B cell (primary cell): ENCODE measurements at regions not wholly inside any gene's neighbourhood (a gene's known extent, or its start where the extent isn't known, plus 50 kb on each side); places are given as distances from the start of the nearest gene placed in this dataset.

Experiments used
- ATAC-seq: fragments of 200-7000 bp; cut with Tn5 transposase; one replicate; pipeline ENCODE4 v1.10.0; 2021; ENCODE audit warnings: low read depth, mild to moderate bottlenecking, moderate number of reproducible peaks, moderate library complexity
- CTCF ChIA-PET: fragments of 350-600 bp; sonication (Branson Sonifier 250); formaldehyde crosslinking; loops from one replicate; lab custom pipeline; 2021; ENCODE audit warnings: antibody characterized with exemption, inconsistent platforms; lab: Charles Lee
- POLR2A ChIA-PET: fragments of 350-600 bp; sonication (Branson Sonifier 250); formaldehyde crosslinking; loops from one replicate; lab custom pipeline; 2021; ENCODE audit warnings: antibody characterized with exemption; lab: Charles Lee
- DNase-seq: peaks from one replicate; pipeline ENCODE4 v3.0.0; 2013
- H2AFZ ChIP-seq: 2 replicates; pipeline ENCODE4 v1.6.1; 2012; ENCODE audit warnings: mild to moderate bottlenecking, low read depth, low read length; ENCODE audit not compliant: insufficient read depth, poor library complexity, severe bottlenecking
- H3K27ac ChIP-seq, 2 donors: 1 replicate in 1 of 2; 2 replicates in 1 of 2; pipeline ENCODE4 v1.5.1; 2012 to 2013; ENCODE audit warnings: low read length in 2 of 2, mild to moderate bottlenecking in 2 of 2, moderate library complexity in 1 of 2
- H3K27me3 ChIP-seq, 4 experiments: fragments of 200-600 bp in 1 of 4; sonication (generic) in 1 of 4; replicated peaks in 1 of 4; 1 replicate in 2 of 4; 2 replicates in 2 of 4; pipeline versions ENCODE4 v1.6.1 to v1.7.0; 2013 to 2016; ENCODE audit warnings: low read length in 3 of 4, mild to moderate bottlenecking in 2 of 4, mixed read lengths in 1 of 4, moderate library complexity in 1 of 4; ENCODE audit not compliant: insufficient read depth in 4 of 4, control insufficient read depth in 3 of 4; ENCODE audit errors: control extremely low read depth in 1 of 4
- H3K36me3 ChIP-seq, 2 experiments: replicated peaks in 1 of 2; 1 replicate in 1 of 2; 2 replicates in 1 of 2; pipeline versions ENCODE4 v1.6.1 to v1.7.1; 2013; ENCODE audit warnings: low read length in 1 of 2; ENCODE audit not compliant: insufficient read depth in 2 of 2, control insufficient read depth in 1 of 2; ENCODE audit errors: control extremely low read depth in 1 of 2, extremely low read depth in 1 of 2
- H3K4me1 ChIP-seq, 2 donors: fragments of 200-600 bp in 1 of 2; sonication (generic) in 1 of 2; 1 replicate in 1 of 2; 2 replicates in 1 of 2; pipeline versions ENCODE4 v1.5.1 to v1.6.1; 2013 to 2017; ENCODE audit warnings: low read length in 2 of 2; ENCODE audit not compliant: control insufficient read depth in 2 of 2, insufficient read depth in 2 of 2
- H3K4me2 ChIP-seq: replicated peaks from 2 replicates; pipeline ENCODE3; 2012; ENCODE audit warnings: mild to moderate bottlenecking, low read depth, low read length; ENCODE audit not compliant: poor library complexity, severe bottlenecking
- H3K4me3 ChIP-seq, 5 experiments: fragments of 200-600 bp in 1 of 5; sonication (generic) in 1 of 5; 1 replicate in 3 of 5; 2 replicates in 2 of 5; pipeline versions ENCODE4 v1.5.1 to v1.7.0; 2011 to 2016; ENCODE audit warnings: low read length in 4 of 5, mild to moderate bottlenecking in 4 of 5, low read depth in 2 of 5, control low read depth in 1 of 5, moderate library complexity in 1 of 5; ENCODE audit not compliant: insufficient read depth in 1 of 5; ENCODE audit errors: control extremely low read depth in 1 of 5, extremely low read depth in 1 of 5
- H3K79me2 ChIP-seq: fragments of 200-600 bp; sonication (generic); one replicate; pipeline ENCODE4 v1.6.0; 2016; ENCODE audit warnings: low read length; ENCODE audit not compliant: control insufficient read depth, insufficient read depth
- H3K9ac ChIP-seq: fragments of 200-600 bp; sonication (generic); 2 replicates; pipeline ENCODE4 v1.6.1; 2017; ENCODE audit warnings: mild to moderate bottlenecking, low read length, moderate library complexity
- H3K9me3 ChIP-seq, 3 donors: one replicate each; pipeline versions ENCODE4 v1.6.1 to v1.7.1; 2013; ENCODE audit warnings: low read length in 2 of 3; ENCODE audit not compliant: control insufficient read depth in 2 of 3, insufficient read depth in 1 of 3; ENCODE audit errors: control extremely low read depth in 1 of 3
- H4K20me1 ChIP-seq: 2 replicates; pipeline ENCODE4 v1.6.0; 2012; ENCODE audit warnings: mild to moderate bottlenecking, low read length; ENCODE audit not compliant: insufficient read depth, control insufficient read depth, poor library complexity, severe bottlenecking
- H3K27ac Mint-ChIP-seq: one replicate; pipeline ENCODE4 v1.8.0; 2021; ENCODE audit warnings: mixed read lengths
- H3K27me3 Mint-ChIP-seq: one replicate; pipeline ENCODE4 v1.8.0; 2021; ENCODE audit warnings: mixed read lengths
- H3K4me1 Mint-ChIP-seq: one replicate; pipeline ENCODE4 v1.8.0; 2021; ENCODE audit warnings: mixed read lengths
- H3K4me3 Mint-ChIP-seq: one replicate; pipeline ENCODE4 v1.8.0; 2021; ENCODE audit warnings: mixed read lengths
- H3K9me3 Mint-ChIP-seq: one replicate; pipeline ENCODE4 v1.8.0; 2022; ENCODE audit warnings: mixed read lengths; ENCODE audit not compliant: insufficient read depth
- EZH2 ChIP-seq: IDR thresholded peaks from 2 replicates; pipeline ENCODE4 v1.6.1; 2012; ENCODE audit warnings: borderline replicate concordance, low read depth, mild to moderate bottlenecking, moderate library complexity, low read length; ENCODE audit not compliant: insufficient read depth, poor library complexity, severe bottlenecking
- WGBS: methylation state at CpG from one replicate; pipeline ENCODE4 v1.1.5; 2013; ENCODE audit warnings: missing lambda C conversion rate; ENCODE audit not compliant: insufficient coverage; 5-methylcytosine and 5-hydroxymethylcytosine counted together
- intact Hi-C: fragments of 100-400 bp; cut with micrococcal nuclease; formaldehyde crosslinking; loops from one replicate; pipeline ENCODE4 v1.10.0; 2022
- TF ChIP-seq, protein P1 (sequence below): fragments of 200-600 bp; IDR thresholded peaks from one replicate; pipeline ENCODE4 v1.8.0; 2022; ENCODE audit warnings: antibody characterized with exemption, mild to moderate bottlenecking

DNA sequence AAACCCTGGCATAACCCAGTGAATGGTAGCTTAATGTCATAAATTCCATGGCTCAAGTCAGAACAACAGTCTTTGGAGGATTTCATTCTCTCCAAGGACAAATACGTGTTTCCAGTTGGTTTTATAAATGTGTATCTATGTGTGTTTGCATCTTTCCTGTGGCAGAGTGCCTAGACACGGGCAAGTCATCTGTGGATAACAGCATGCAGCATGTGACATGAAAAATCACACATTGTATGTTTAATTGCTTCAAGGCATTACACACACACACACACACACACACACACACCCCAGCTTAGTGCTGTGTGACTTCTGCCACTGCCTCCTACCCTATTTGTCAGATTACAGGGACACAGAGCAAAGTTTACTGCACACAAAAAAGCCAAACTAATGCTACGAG, 68.2 kb upstream of the SSX2IP start:
- POLR2A ChIA-PET = interaction anchor here (0.7 kb wide), 2 partner anchors 12 to 14 kb away, joined by 3 read pairs; no protein-coding TSS in a partner anchor
- intact Hi-C loops = no loop called here

DNA sequence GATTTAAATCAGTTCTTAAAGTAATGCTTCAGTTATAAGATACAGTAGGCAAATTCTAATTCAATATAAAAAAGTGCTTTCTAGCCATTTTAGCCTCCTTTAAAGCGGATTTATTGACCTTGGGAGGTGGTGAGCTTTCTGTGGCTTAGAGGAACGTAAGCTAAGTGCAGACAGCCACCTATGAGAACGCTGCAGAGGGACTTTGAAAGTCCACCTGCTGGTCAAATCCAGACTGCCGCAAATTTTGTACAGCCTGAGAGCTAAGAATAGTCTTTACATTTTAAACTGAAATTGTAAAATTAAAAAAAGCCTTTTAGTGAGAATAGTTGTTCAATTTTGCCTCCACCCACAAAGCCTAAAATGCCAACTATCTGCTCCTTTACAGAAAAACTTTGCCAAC, 67.0 kb upstream of the SSX2IP start:
- H3K4me3 ChIP-seq = no peak overlapping the region
- no peak for DNase-seq
- H3K4me1 ChIP-seq = peaks cover 9 to 10% of the 10 kb centered on the region in 2 donors
- no peak overlapping the region for H3K4me3 Mint-ChIP-seq
- no peak overlapping the region for H3K4me2 ChIP-seq
- H3K9ac ChIP-seq = no peak overlapping the region
- no peak overlapping the region for H2AFZ ChIP-seq
- peaks cover 31% of the 10 kb centered on the region for H3K27me3 Mint-ChIP-seq
- H3K36me3 ChIP-seq = no peaks in the 10 kb centered on the region
- ChIA-PET POLR2A (no interaction called here), CTCF (interaction anchor here (1.0 to 1.8 kb wide), 3 partner anchors 315 to 640 kb away, joined by 3 to 6 read pairs (median 5); no protein-coding TSS in a partner anchor)
- peaks cover 0 to 22% (median 1%) of the 10 kb centered on the region in 4 experiments for H3K27me3 ChIP-seq
- ATAC-seq = no peak
- no peak overlapping the region for H3K27ac ChIP-seq
- no peaks in the 10 kb centered on the region for H3K9me3 Mint-ChIP-seq
- H3K27ac Mint-ChIP-seq = no peak overlapping the region
- TF ChIP-seq EZH2 = no peak
- TF ChIP-seq, protein P1, sequence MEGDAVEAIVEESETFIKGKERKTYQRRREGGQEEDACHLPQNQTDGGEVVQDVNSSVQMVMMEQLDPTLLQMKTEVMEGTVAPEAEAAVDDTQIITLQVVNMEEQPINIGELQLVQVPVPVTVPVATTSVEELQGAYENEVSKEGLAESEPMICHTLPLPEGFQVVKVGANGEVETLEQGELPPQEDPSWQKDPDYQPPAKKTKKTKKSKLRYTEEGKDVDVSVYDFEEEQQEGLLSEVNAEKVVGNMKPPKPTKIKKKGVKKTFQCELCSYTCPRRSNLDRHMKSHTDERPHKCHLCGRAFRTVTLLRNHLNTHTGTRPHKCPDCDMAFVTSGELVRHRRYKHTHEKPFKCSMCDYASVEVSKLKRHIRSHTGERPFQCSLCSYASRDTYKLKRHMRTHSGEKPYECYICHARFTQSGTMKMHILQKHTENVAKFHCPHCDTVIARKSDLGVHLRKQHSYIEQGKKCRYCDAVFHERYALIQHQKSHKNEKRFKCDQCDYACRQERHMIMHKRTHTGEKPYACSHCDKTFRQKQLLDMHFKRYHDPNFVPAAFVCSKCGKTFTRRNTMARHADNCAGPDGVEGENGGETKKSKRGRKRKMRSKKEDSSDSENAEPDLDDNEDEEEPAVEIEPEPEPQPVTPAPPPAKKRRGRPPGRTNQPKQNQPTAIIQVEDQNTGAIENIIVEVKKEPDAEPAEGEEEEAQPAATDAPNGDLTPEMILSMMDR = no peak
- no peaks in the 10 kb centered on the region for H3K9me3 ChIP-seq
- H4K20me1 ChIP-seq = no peaks in the 10 kb centered on the region
- H3K4me1 Mint-ChIP-seq = peaks cover 8% of the 10 kb centered on the region
- WGBS = 84% methylated on average over 2 of the region's 4 CpGs
- intact Hi-C loops = no loop called here
- H3K79me2 ChIP-seq = no peaks in the 10 kb centered on the region

More for the DNA sequence above, 68.2 kb upstream of the SSX2IP start:
- no peak overlapping the region for H3K9ac ChIP-seq
- H3K79me2 ChIP-seq = no peaks in the 10 kb centered on the region
- CTCF ChIA-PET = interaction anchor here (1.3 to 3.3 kb wide), 6 partner anchors 8 to 617 kb away, joined by 3 to 12 read pairs (median 5); no protein-coding TSS in a partner anchor
- peaks cover 6% of the 10 kb centered on the region for H3K4me1 Mint-ChIP-seq
- H3K4me3 Mint-ChIP-seq = no peak overlapping the region
- peaks cover 31% of the 10 kb centered on the region for H3K27me3 Mint-ChIP-seq
- H2AFZ ChIP-seq = peak overlapping the region; percentile 62
- H3K4me3 ChIP-seq = no peak overlapping the region
- H3K36me3 ChIP-seq = no peaks in the 10 kb centered on the region
- no peak for ATAC-seq
- H3K9me3 Mint-ChIP-seq = no peaks in the 10 kb centered on the region
- peaks cover 6 to 9% of the 10 kb centered on the region in 2 donors for H3K4me1 ChIP-seq
- no peak overlapping the region for H3K27ac ChIP-seq
- peak overlapping the region; percentile 60 for H3K4me2 ChIP-seq
- H3K27ac Mint-ChIP-seq = no peak overlapping the region
- DNase-seq = no peak
- no peaks in the 10 kb centered on the region for H3K9me3 ChIP-seq
- no peaks in the 10 kb centered on the region for H4K20me1 ChIP-seq
- H3K27me3 ChIP-seq = peaks cover 0 to 14% (median 1%) of the 10 kb centered on the region in 4 experiments
- 100% methylated on average over 1 of the region's 3 CpGs for WGBS
- TF ChIP-seq, protein P1 = no peak
- no peak for TF ChIP-seq EZH2
